Heart left ventricle (tissue), 16 donors: ENCODE measurements at regions not wholly inside any gene's neighbourhood (a gene's known extent, or its start where the extent isn't known, plus 50 kb on each side); places are given as distances from the start of the nearest gene placed in this dataset.
"Not testable (repeated sequence)": the region's sequence is repeated elsewhere in the genome, so short reads cannot be mapped to it uniquely, and the experiment has no call there.

ENCODE experiments used
- ATAC-seq, 4 donors: fragments of 200-7000 bp; cut with Tn5 transposase; one replicate each; pipeline ENCODE4 v1.9.1; 2020 to 2022; ENCODE audit warnings: moderate library complexity in 4 of 4, mild to moderate bottlenecking in 3 of 4, moderate number of reproducible peaks in 1 of 4
- DNase-seq, 5 donors: peaks; one replicate each; pipeline ENCODE4 v3.0.0-alpha.2; 2020
- H3K27ac ChIP-seq, 12 donors: fragments of 200-600 bp; sonication (generic) in 4 of 12; one replicate each; pipeline versions ENCODE4 v1.5.0 to v1.8.0; 2016 to 2022; ENCODE audit warnings: mild to moderate bottlenecking in 2 of 12
- H3K27me3 ChIP-seq, 9 donors: fragments of 200-600 bp; sonication (generic) in 2 of 9; one replicate each; pipeline versions ENCODE4 v1.5.1 to v1.8.0; 2016 to 2022; ENCODE audit warnings: mild to moderate bottlenecking in 3 of 9
- H3K36me3 ChIP-seq, 9 donors: fragments of 200-600 bp; sonication (generic) in 2 of 9; one replicate each; pipeline versions ENCODE4 v1.5.0 to v1.8.0; 2018 to 2022; ENCODE audit warnings: mild to moderate bottlenecking in 2 of 9
- H3K4me1 ChIP-seq, 12 donors: fragments of 200-600 bp; sonication (generic) in 4 of 12; one replicate each; pipeline versions ENCODE4 v1.5.0 to v1.8.0; 2016 to 2022; ENCODE audit warnings: mild to moderate bottlenecking in 3 of 12
- H3K4me3 ChIP-seq, 12 donors: fragments of 200-600 bp; sonication (generic) in 4 of 12; one replicate each; pipeline versions ENCODE4 v1.5.0 to v1.8.0; 2017 to 2022; ENCODE audit warnings: mild to moderate bottlenecking in 9 of 12, moderate library complexity in 4 of 12
- H3K9me3 ChIP-seq, 12 donors: fragments of 200-600 bp; sonication (generic) in 4 of 12; one replicate each; pipeline versions ENCODE4 v1.5.0 to v1.8.0; 2016 to 2022; ENCODE audit warnings: mild to moderate bottlenecking in 1 of 12
- WGBS, 4 donors: extraction: QIAGEN DNeasy Blood & Tissue Kit in 2 of 4; methylation state at CpG; one replicate each; pipeline versions ENCODE4 v1.1.5 to v1.1.7; 2013 to 2018; 5-methylcytosine and 5-hydroxymethylcytosine counted together
- intact Hi-C, 10 donors: fragments of 100-400 bp; cut with DNase I; formaldehyde crosslinking; loops; one replicate each; pipeline versions ENCODE4 v1.11.1 to v1.14.2; 2022
- donor health status: ischemic (EF 13 %, LVEDD 7.1; RV severe dilation, severe dysfunction).
- donor health status: healthy with polysubstance abuse.
- donor health status: DM: no; HTN: yes; CAD: no.
- donor health status: DM: no; HTN: no; CAD: no.
- donor health status: ischemic (EF 25% LVEDD 6.9; RV normal size, moderate dysfunction).
- donor health status: ischemic (EF 25% LVEDD 5.7; RV mildly dilated, moderate dysfunction).
- donor health status: healthy.
- donor health status: DM: yes; HTN: yes; CAD: no.
- donor health status: ischemic (EF 35%, LVEDD 5.7; RV mildly dilated, moderate dysfunction).
- donor health status: nonischemic (EF 11% LVEDD 7.7; RV severe dilation, severe dysfunction).
- donor health status: DM: yes; HTN: yes; CAD: no.
- donor health status: PGD.
- donor health status: ischemic (EF 29% LVEDD 5.4; RV normal size, mild dysfunction).
- donor health status: nonischemic (EF 23%, LVEDD 6.1; RV moderate dilation, normal function).

DNA sequence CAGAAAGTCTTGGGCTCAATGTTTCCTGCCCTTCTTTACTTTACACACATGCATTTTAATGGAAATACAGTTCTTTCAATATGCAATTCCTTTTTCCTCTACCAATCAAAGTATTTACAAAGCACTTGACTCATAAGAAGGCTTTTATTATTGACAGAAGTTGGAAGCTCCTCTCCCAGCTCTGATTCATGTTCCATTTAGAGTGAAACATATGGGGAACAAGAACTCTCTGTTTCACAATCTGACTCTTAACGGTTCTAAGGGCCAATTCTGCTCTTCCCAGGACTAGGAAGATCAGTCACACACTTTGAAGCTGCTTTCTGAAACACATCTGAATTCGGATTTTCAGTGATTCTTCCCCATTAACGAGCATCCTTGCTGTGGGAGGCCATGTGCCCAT, 300.5 kb downstream of the ANAPC1 start:
- ATAC-seq, H3K27me3 ChIP-seq, H3K27ac ChIP-seq, H3K9me3 ChIP-seq, H3K4me3 ChIP-seq, DNase-seq, intact Hi-C loops, H3K4me1 ChIP-seq, H3K36me3 ChIP-seq: not testable (repeated sequence)
- no CpG with 5 or more reads among the region's 3 CpGs for WGBS, 4 donors

DNA sequence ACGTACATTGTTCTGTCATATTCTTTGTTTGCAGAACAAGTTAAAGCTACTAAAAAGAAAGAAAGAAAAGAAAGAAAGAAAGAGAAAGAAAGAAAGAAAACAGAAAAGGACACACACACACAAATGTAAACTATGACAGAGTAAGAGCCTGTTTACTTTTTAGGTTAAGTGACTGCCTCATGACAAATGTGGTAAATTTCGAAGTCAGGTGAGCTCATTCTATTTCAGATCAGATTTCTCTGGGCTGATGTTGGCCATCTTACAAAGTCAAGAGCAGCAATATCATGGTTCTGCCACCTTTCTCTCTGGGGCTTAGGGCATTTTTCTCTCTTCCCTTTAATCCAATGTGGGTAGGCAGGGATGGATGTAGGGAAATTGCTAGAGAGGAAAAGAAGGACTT, 299.5 kb downstream of the ANAPC1 start:
- 80 to 91% (median 84%) methylated on average over 1 to 2 of the region's 2 CpGs for WGBS, 4 donors
- DNase-seq, H3K27ac ChIP-seq, H3K4me3 ChIP-seq, H3K27me3 ChIP-seq, ATAC-seq, H3K4me1 ChIP-seq, H3K9me3 ChIP-seq, H3K36me3 ChIP-seq, intact Hi-C loops: not testable (repeated sequence)

DNA sequence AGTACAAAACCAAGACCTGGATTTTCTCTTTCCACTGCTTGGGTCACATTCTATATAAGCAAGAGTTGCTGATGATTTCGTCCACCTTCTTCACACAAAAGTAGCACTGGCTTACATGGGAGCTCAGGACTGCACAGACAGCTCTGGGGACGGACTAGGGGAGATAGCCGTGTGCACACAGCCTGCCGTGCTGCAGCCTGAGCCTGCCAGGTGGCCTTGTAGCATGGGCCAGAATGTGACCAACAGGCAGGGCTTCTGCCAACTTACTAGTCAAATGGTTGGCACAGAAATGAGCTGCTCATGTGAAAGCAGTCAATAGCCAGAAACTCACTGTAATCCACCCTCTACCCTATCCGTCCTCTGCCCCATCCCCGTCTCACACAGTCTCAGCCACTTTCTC, 299.0 kb downstream of the ANAPC1 start:
- H3K27ac ChIP-seq, H3K36me3 ChIP-seq, H3K4me3 ChIP-seq, intact Hi-C loops, H3K9me3 ChIP-seq, H3K27me3 ChIP-seq, H3K4me1 ChIP-seq, DNase-seq: not testable (repeated sequence)
- 54 to 78% (median 58%) methylated on average over 1 to 6 of the region's 6 CpGs for WGBS, 4 donors
- ATAC-seq, result peak; percentile 86 to 97 (median 90)

DNA sequence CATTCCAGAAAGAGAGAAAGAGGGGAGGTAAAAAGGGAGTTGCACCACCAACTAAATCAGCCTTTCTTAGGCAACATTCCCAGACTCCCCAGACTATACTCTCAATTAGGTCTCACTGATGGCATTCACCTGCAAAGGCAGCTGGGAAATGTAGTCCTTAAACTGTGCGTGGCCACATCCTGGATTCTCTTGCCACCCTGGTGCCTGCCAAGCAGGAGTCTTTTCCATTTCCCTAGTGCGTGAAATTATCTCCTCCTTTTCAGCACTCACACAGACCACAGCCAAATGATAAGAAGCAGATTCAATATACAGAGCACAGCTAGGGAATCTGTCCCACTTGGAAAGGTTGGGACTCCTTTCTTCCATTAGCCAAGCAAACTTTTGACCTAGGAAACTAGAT, 298.0 kb downstream of the ANAPC1 start:
- 40 to 59% (median 48%) methylated on average over 2 of the region's 2 CpGs; no CpG with 5 or more reads in 1 of the 4 donors for WGBS, 4 donors
- H3K27me3 ChIP-seq, H3K4me3 ChIP-seq, H3K4me1 ChIP-seq, DNase-seq, intact Hi-C loops, H3K36me3 ChIP-seq, H3K27ac ChIP-seq, H3K9me3 ChIP-seq: not testable (repeated sequence)
- ATAC-seq, result peak; percentile 57 to 77 (median 69)

DNA sequence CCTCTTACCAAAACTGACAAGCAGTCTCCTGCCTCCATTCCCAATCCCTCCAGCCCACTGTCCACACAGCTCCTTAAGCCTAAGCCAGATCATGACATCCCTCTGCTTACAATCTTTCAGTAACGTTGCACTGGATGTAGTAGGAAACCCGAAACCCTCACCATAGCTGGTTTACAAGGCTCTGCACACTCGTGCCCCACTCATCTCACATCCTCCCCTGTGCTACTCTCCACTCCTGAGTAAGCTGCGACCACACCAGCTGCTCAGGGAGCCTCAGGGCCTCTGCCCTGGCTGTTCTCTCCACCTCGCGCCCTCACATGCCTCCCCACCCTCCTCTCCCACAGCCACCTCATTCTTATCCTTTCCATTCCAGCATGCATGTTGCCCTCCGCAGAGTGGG, 288.9 kb downstream of the ANAPC1 start:
- H3K9me3 ChIP-seq, H3K36me3 ChIP-seq, H3K4me3 ChIP-seq, H3K27ac ChIP-seq, H3K4me1 ChIP-seq, intact Hi-C loops, H3K27me3 ChIP-seq, DNase-seq: not testable (repeated sequence)
- ATAC-seq, result peak in 1 of 4 donors; percentile 24
- 91 to 100% (median 97%) methylated on average over 1 to 4 of the region's 7 CpGs for WGBS, 4 donors

DNA sequence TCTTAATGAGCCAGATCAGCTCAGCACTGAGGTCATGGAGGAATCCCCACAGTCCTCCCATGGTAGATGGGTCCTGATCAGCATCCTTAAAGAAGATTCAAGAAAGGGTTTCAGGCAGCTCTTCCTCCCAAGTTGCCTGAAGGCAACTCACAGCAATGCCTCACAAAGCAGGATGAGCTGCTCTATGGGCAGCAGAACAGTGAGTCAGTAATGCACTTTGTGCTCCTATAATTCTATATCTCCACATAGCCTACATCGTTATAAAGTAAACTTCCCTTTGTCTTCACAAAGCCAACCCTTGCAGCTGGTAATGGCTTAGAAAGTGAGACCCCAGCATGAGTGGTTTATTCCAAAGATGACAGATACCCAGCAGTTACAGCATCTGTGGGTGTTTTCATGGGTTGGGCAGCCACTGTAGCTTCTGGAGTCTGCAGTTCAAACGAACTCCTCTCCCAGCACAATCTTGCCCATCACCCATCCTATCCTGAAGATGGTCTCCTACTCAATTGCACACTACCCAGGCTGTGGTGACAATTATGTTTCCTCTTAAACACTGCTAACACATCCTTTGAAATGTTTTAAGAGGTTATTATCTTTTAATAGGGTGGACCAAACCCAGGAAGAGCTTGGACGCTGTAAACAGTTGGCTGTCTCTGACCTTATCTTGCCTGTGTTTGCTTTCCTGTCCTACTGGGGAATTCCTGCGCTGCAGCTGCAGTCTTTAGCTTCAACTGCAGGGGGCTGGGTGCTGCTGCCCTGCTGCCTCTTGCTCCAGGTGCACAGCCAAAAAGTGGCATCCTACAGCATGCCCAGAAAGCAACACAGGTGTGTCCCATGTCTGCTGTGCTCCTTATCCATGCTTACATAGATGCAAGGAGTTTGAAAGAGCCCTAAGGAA, 286.9 kb downstream of the ANAPC1 start:
- intact Hi-C loops, H3K4me1 ChIP-seq, H3K9me3 ChIP-seq, H3K36me3 ChIP-seq, H3K4me3 ChIP-seq, DNase-seq, H3K27me3 ChIP-seq, H3K27ac ChIP-seq: not testable (repeated sequence)
- 39 to 51% (median 44%) methylated on average over 2 of the region's 4 CpGs; no CpG with 5 or more reads in 1 of the 4 donors for WGBS, 4 donors
- peak in 2 of 4 donors; percentile 34 to 55 for ATAC-seq

DNA sequence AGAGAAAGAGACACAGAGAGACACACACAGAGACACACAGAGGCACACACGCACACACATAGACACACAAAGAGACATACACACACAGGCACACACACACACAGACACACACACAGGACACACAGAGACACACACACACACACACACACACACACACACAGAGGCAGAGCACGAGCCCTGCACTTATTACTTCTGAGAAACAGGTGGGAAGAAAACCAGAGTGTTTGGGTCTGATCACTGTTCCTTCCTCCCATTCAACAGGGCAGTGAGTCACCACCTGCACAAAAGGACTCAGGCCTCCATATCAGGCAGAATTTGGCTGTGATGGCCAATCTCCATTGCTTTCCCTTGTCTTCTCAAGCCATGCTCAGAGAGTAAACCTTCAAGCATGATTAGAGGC, 285.0 kb downstream of the ANAPC1 start:
- peak in 2 of 4 donors; percentile 40 to 84 for ATAC-seq
- H3K9me3 ChIP-seq, intact Hi-C loops, H3K4me3 ChIP-seq, H3K27ac ChIP-seq, DNase-seq, H3K27me3 ChIP-seq, H3K4me1 ChIP-seq, H3K36me3 ChIP-seq: not testable (repeated sequence)
- WGBS, 4 donors, result 29 to 93% (median 79%) methylated on average over 1 to 2 of the region's 2 CpGs

DNA sequence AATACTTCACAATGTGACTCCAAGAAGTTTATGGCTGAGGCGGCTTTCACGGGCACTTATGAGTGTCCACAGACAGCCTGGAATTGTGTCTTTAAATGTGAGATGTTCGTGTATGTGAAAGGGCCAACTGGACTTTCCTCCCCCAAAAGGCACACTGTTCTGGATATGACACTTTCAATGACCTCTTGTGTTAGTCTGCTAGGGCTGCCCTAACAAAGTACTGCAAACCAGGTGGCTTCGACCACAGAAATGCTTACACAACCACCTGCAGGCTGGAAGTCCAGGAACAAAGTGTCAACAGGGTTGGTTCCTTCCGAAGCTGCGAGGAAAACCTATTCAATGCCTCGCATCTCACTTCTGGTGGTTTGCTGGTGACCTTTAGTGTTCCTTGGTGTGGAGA, 281.7 kb downstream of the ANAPC1 start:
- WGBS, 4 donors, result 90 to 93% methylated on average over 7 of the region's 7 CpGs; no CpG with 5 or more reads in 2 of the 4 donors
- H3K4me1 ChIP-seq, intact Hi-C loops, H3K27me3 ChIP-seq, H3K9me3 ChIP-seq, ATAC-seq, H3K36me3 ChIP-seq, DNase-seq, H3K4me3 ChIP-seq, H3K27ac ChIP-seq: not testable (repeated sequence)

DNA sequence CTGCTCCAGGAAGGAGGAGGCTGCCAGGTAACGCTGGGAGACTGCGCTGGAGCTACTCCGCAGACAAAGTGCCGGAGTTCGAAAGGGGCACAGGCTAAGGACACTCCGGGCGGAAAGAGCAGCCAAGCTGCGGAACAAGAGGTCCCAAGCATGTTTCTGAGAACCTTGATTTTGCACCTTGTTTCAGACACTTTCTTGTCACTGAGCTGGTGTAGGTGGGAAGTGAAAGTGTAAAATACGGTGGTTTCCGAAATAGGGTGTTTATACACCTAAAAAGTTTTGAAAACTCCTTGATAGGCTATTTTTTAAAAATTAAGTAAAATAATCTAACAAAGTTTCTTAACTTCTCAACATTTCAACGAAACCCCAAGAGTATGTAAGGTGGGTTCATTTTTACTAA, 278.2 kb downstream of the ANAPC1 start:
- ATAC-seq, H3K36me3 ChIP-seq: not testable (repeated sequence)
- WGBS, 4 donors, result 96 to 98% (median 98%) methylated on average over 4 to 11 of the region's 11 CpGs

DNA sequence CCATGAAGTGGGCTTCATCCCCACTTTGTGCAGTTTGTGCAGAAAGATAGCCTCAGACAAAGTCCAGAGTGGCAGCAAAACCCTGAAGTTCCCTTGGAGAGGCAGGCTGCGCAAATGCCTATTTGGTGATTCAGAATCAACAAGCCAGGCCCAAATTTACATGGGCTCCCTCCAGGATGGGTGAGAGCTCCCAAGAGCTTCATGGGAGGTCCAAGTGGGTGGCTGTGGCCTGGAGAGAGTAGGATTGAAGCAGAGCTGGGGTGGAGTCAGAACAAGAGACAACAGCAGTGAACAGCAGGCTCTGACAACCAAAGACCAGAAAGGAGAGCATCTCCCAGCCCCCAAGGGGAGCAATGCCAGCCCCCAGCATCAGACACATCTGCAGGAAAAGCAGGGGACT, 277.4 kb downstream of the ANAPC1 start:
- DNase-seq, H3K27me3 ChIP-seq, H3K4me1 ChIP-seq, H3K36me3 ChIP-seq, intact Hi-C loops, H3K4me3 ChIP-seq, H3K27ac ChIP-seq, H3K9me3 ChIP-seq, ATAC-seq: not testable (repeated sequence)
- no CpG with 5 or more reads among the region's 1 CpG for WGBS, 4 donors

More for the DNA sequence above, 278.2 kb downstream of the ANAPC1 start:
- H3K27me3 ChIP-seq, H3K9me3 ChIP-seq, H3K4me3 ChIP-seq, intact Hi-C loops, H3K4me1 ChIP-seq, H3K27ac ChIP-seq, DNase-seq: not testable (repeated sequence)

DNA sequence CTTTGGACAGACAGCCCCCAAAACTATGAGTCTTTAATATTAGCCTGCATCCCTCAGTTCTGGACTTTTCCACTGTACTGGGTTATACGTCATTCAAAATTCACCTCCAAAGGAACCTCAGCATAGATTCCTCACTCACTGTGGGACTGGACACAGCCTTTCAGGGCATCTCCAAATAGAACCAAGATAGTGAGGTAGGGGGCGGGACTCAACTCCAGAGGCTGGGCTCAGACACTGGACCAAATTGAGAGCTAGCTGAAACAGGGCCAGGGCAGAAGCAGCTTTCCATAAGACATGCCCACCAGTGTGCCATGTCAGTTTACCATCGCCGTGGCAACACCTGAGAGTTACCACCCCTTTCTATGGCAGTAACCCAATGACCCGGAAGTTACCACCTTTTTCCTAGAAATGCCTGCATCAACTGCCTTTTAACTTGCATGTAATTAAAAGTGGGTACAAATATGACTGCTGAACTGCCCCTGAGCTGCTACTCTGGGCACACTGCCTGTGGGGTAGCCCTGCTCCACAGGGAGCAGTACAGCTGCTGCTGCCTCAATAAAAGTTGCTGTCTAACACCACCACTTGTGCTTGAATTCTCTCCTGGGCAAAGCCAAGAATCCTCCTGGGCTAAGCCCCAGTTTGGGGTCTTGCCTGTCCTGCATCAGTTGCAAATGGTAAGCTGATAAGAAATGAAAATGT, 274.7 kb downstream of the ANAPC1 start:
- H3K4me3 ChIP-seq, H3K4me1 ChIP-seq, DNase-seq, H3K27me3 ChIP-seq, H3K9me3 ChIP-seq, intact Hi-C loops, H3K27ac ChIP-seq, H3K36me3 ChIP-seq: not testable (repeated sequence)
- WGBS, 4 donors, result 82 to 98% (median 87%) methylated on average over 2 to 4 of the region's 5 CpGs
- peak in 2 of 4 donors; percentile 57 to 83 for ATAC-seq
